ENCODE measurements at regions not wholly inside any gene's neighbourhood (a gene's known extent, or its start where the extent isn't known, plus 50 kb on each side); places are given as distances from the start of the nearest gene placed in this dataset.
A peak's percentile ranks its signal among the peaks of the same experiment; 100 is the strongest.

GRCh38 chr13:44165889-44166496 lies 207.6 kb upstream of the SERP2 start:
- H3K4me3 ChIP-seq (replicated peaks in 1 of 4; ENCODE audit: control extremely low read depth in 1 of 4, insufficient read depth in 1 of 4, low read depth in 3 of 4, low read length in 4 of 4) = no peak overlapping the region
- TF ChIP-seq CTCF (conservative IDR thresholded peaks at IDR 0.05 in 1 of 2, IDR thresholded peaks at IDR 0.05 in 1 of 2; ENCODE audit: low read depth in 1 of 2, low read length in 2 of 2) (no peak), EZH2 (IDR thresholded peaks at IDR 0.05; ENCODE audit: low read length, missing control alignments) (no peak)
- no peaks in the 10 kb centered on the region for H3K27me3 ChIP-seq (ENCODE audit: control insufficient read depth, insufficient read depth, low read length)
- H3K9me3 ChIP-seq (ENCODE audit: control insufficient read depth, insufficient read depth, low read depth, low read length) = no peaks in the 10 kb centered on the region
- H3K79me2 ChIP-seq (ENCODE audit: control insufficient read depth, insufficient read depth, low read length) = no peaks in the 10 kb centered on the region
- H3K4me2 ChIP-seq (ENCODE audit: extremely low read depth, insufficient read depth, low read length) = no peak overlapping the region
- H3K4me1 ChIP-seq (ENCODE audit: control insufficient read depth, extremely low read depth, insufficient read depth, low read length) = no peaks in the 10 kb centered on the region
- no peaks in the 10 kb centered on the region for H4K20me1 ChIP-seq (ENCODE audit: control insufficient read depth, extremely low read depth, insufficient read depth, low read length)
- no peak overlapping the region for H3K9ac ChIP-seq (ENCODE audit: insufficient read depth, low read length)
- no peaks in the 10 kb centered on the region for H3K36me3 ChIP-seq (ENCODE audit: control insufficient read depth, insufficient read depth, low read length)
- no peak for DNase-seq (ENCODE audit: low read depth in 2 of 2)
- no peak overlapping the region for H3K27ac ChIP-seq (ENCODE audit: insufficient read depth, low read length)
- no peak overlapping the region for H2AFZ ChIP-seq (ENCODE audit: low read length)

GRCh38 chr13:44169018-44169911 lies 204.4 kb upstream of the SERP2 start:
- no peaks in the 10 kb centered on the region for H3K4me1 ChIP-seq (ENCODE audit: control insufficient read depth, extremely low read depth, insufficient read depth, low read length)
- peak in 1 of 2 donors; percentile 17 for DNase-seq (ENCODE audit: low read depth in 2 of 2)

More at GRCh38 chr13:44169018-44169911, 204.4 kb upstream of the SERP2 start:
- H3K27ac ChIP-seq (ENCODE audit: insufficient read depth, low read length) = no peak overlapping the region
- no peaks in the 10 kb centered on the region for H3K79me2 ChIP-seq (ENCODE audit: control insufficient read depth, insufficient read depth, low read length)
- H2AFZ ChIP-seq (ENCODE audit: low read length) = no peak overlapping the region
- H3K9ac ChIP-seq (ENCODE audit: insufficient read depth, low read length) = no peak overlapping the region
- H4K20me1 ChIP-seq (ENCODE audit: control insufficient read depth, extremely low read depth, insufficient read depth, low read length) = no peaks in the 10 kb centered on the region
- H3K4me2 ChIP-seq (ENCODE audit: extremely low read depth, insufficient read depth, low read length) = no peak overlapping the region
- H3K36me3 ChIP-seq (ENCODE audit: control insufficient read depth, insufficient read depth, low read length) = no peaks in the 10 kb centered on the region
- H3K9me3 ChIP-seq (ENCODE audit: control insufficient read depth, insufficient read depth, low read depth, low read length) = no peaks in the 10 kb centered on the region
- no peak overlapping the region for H3K4me3 ChIP-seq (replicated peaks in 1 of 4; ENCODE audit: control extremely low read depth in 1 of 4, insufficient read depth in 1 of 4, low read depth in 3 of 4, low read length in 4 of 4)
- H3K27me3 ChIP-seq (ENCODE audit: control insufficient read depth, insufficient read depth, low read length) = no peaks in the 10 kb centered on the region
- no peak for TF ChIP-seq CTCF (conservative IDR thresholded peaks at IDR 0.05 in 1 of 2, IDR thresholded peaks at IDR 0.05 in 1 of 2; ENCODE audit: low read depth in 1 of 2, low read length in 2 of 2)
- TF ChIP-seq EZH2 (IDR thresholded peaks at IDR 0.05; ENCODE audit: low read length, missing control alignments) = no peak

Measured in fibroblast of lung (primary cell).